Left lung (tissue), 4 donors: ENCODE measurements at regions not wholly inside any gene's neighbourhood (a gene's known extent, or its start where the extent isn't known, plus 50 kb on each side); places are given as distances from the start of the nearest gene placed in this dataset.

ENCODE experiments used
- ATAC-seq: fragments of 200-7000 bp; cut with Tn5 transposase; one replicate; pipeline ENCODE4 v1.9.1; 2020; ENCODE audit warnings: moderate library complexity
- DNase-seq, 4 donors: peaks; one replicate each; pipeline ENCODE4 v3.0.0-alpha.2; 2013 to 2020
- H3K27ac ChIP-seq, 2 donors: fragments of 200-600 bp; sonication (generic) in 1 of 2; one replicate each; pipeline versions ENCODE4 v1.5.0 to v1.8.0; 2020 to 2021
- H3K27me3 ChIP-seq, 2 donors: fragments of 200-600 bp; sonication (generic) in 1 of 2; one replicate each; pipeline versions ENCODE4 v1.5.0 to v1.8.0; 2020 to 2021
- H3K36me3 ChIP-seq, 2 donors: fragments of 200-600 bp; sonication (generic) in 1 of 2; one replicate each; pipeline versions ENCODE4 v1.5.0 to v1.8.0; 2020 to 2021
- H3K4me1 ChIP-seq, 2 donors: fragments of 200-600 bp; one replicate each; pipeline ENCODE4 v1.8.0; 2021
- H3K4me3 ChIP-seq, 2 donors: fragments of 200-600 bp; sonication (generic) in 1 of 2; one replicate each; pipeline versions ENCODE4 v1.5.0 to v1.8.0; 2020 to 2021; ENCODE audit warnings: mild to moderate bottlenecking in 1 of 2
- H3K9me3 ChIP-seq, 2 donors: fragments of 200-600 bp; sonication (generic) in 1 of 2; one replicate each; pipeline versions ENCODE4 v1.5.0 to v1.8.0; 2020 to 2021
- intact Hi-C, 2 donors: fragments of 100-400 bp; cut with DNase I; formaldehyde crosslinking; loops; one replicate each; pipeline versions ENCODE4 v1.11.2 to v1.14.2; 2022
- TF ChIP-seq, protein P1 (sequence below), 2 donors: fragments of 200-600 bp; sonication (generic) in 1 of 2; IDR thresholded peaks; one replicate each; pipeline versions ENCODE4 v1.5.0 to v1.8.0; 2021; ENCODE audit warnings: antibody characterized with exemption in 2 of 2
- donor health status: DM: no; HTN: yes; CAD: no.
- donor health status: DM: no; HTN: no; CAD: no.

DNA sequence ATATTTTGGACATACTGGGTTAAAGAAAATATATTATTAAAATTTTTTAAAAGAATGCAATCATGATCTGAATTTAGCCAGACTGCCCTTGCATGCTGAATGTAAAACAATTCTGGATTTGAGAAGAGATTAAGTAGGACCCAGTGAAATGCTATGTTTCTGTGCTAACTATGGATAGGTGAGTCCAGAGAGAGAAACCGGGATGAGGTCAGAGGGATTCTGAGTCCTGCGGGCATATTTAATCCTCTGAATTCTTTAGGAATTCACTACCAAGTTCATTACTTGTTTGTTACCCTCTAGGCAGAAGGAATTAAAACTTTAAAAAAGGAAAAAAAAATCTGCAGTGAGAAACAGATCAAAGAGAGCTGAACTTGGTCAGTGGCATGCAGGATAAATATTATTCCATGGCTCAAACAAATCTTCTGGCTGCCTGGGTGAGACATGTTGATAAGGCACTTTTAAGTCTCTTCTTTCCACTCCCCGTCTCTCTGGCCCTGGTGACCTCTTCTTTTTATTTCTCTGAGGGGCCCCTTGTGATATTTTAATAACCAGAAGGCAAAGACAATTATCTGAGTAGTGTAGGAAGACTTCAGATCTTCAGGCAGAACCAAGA is 50.2 kb upstream of the LYZL1 start:
- TF ChIP-seq, protein P1, sequence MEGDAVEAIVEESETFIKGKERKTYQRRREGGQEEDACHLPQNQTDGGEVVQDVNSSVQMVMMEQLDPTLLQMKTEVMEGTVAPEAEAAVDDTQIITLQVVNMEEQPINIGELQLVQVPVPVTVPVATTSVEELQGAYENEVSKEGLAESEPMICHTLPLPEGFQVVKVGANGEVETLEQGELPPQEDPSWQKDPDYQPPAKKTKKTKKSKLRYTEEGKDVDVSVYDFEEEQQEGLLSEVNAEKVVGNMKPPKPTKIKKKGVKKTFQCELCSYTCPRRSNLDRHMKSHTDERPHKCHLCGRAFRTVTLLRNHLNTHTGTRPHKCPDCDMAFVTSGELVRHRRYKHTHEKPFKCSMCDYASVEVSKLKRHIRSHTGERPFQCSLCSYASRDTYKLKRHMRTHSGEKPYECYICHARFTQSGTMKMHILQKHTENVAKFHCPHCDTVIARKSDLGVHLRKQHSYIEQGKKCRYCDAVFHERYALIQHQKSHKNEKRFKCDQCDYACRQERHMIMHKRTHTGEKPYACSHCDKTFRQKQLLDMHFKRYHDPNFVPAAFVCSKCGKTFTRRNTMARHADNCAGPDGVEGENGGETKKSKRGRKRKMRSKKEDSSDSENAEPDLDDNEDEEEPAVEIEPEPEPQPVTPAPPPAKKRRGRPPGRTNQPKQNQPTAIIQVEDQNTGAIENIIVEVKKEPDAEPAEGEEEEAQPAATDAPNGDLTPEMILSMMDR (IDR thresholded peaks at IDR 0.05), result no peak
- intact Hi-C loops, result no loop called here
- ATAC-seq, result no peak
- no peak for DNase-seq
- no peaks in the 10 kb centered on the region for H3K4me1 ChIP-seq
- no peak overlapping the region for H3K4me3 ChIP-seq
- peaks cover 0 to 13% of the 10 kb centered on the region in 2 donors for H3K27me3 ChIP-seq
- H3K9me3 ChIP-seq, result no peaks in the 10 kb centered on the region
- H3K27ac ChIP-seq, result no peak overlapping the region
- no peaks in the 10 kb centered on the region for H3K36me3 ChIP-seq
